Neural crest cell (in vitro differentiated cells): ENCODE measurements at regions not wholly inside any gene's neighbourhood (a gene's known extent, or its start where the extent isn't known, plus 50 kb on each side); places are given as distances from the start of the nearest gene placed in this dataset.
A peak's percentile ranks its signal among the peaks of the same experiment; 100 is the strongest.

Experiments
- DNase-seq: peaks from one replicate; pipeline ENCODE4 v3.0.0; 2021; ENCODE audit warnings: low read depth, mixed read lengths, low spot score
- H3K27ac Mint-ChIP-seq: one replicate; pipeline ENCODE4 v1.8.0; 2021; ENCODE audit warnings: mild to moderate bottlenecking, mixed read lengths; ENCODE audit not compliant: unreplicated experiment
- H3K27me3 Mint-ChIP-seq: 2 replicates; pipeline ENCODE4 v1.8.0; 2021; ENCODE audit warnings: low read depth, mild to moderate bottlenecking, mixed read lengths
- H3K36me3 Mint-ChIP-seq: 2 replicates; pipeline ENCODE4 v1.8.0; 2021; ENCODE audit warnings: low read depth, mild to moderate bottlenecking, mixed read lengths
- H3K4me1 Mint-ChIP-seq: 2 replicates; pipeline ENCODE4 v1.8.0; 2021; ENCODE audit warnings: mixed read lengths
- H3K4me3 Mint-ChIP-seq: one replicate; pipeline ENCODE4 v1.8.0; 2021; ENCODE audit warnings: mild to moderate bottlenecking, mixed read lengths
- H3K9me3 Mint-ChIP-seq: 2 replicates; pipeline ENCODE4 v1.8.0; 2021; ENCODE audit warnings: mixed read lengths
- TF ChIP-seq, protein P1 (sequence below): fragments of 200-600 bp; sonication (generic); conservative IDR thresholded peaks from 2 replicates; pipeline ENCODE4 v1.5.0; 2021; ENCODE audit warnings: antibody characterized with exemption, mild to moderate bottlenecking

- Mint-ChIP-seq H3K27me3 (peaks cover 20% of the 10 kb centered on the region), H3K36me3 (no peaks in the 10 kb centered on the region), H3K4me3 (peak overlapping the region; percentile 93), H3K27ac (no peak overlapping the region), H3K9me3 (no peaks in the 10 kb centered on the region), H3K4me1 (peaks cover 46% of the 10 kb centered on the region)
- DNase-seq: no peak
- TF ChIP-seq, protein P1, sequence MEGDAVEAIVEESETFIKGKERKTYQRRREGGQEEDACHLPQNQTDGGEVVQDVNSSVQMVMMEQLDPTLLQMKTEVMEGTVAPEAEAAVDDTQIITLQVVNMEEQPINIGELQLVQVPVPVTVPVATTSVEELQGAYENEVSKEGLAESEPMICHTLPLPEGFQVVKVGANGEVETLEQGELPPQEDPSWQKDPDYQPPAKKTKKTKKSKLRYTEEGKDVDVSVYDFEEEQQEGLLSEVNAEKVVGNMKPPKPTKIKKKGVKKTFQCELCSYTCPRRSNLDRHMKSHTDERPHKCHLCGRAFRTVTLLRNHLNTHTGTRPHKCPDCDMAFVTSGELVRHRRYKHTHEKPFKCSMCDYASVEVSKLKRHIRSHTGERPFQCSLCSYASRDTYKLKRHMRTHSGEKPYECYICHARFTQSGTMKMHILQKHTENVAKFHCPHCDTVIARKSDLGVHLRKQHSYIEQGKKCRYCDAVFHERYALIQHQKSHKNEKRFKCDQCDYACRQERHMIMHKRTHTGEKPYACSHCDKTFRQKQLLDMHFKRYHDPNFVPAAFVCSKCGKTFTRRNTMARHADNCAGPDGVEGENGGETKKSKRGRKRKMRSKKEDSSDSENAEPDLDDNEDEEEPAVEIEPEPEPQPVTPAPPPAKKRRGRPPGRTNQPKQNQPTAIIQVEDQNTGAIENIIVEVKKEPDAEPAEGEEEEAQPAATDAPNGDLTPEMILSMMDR: no peak
Observed at GRCh38 chr14:89616425-89616824, 199.4 kb upstream of the FOXN3 start.

DNA sequence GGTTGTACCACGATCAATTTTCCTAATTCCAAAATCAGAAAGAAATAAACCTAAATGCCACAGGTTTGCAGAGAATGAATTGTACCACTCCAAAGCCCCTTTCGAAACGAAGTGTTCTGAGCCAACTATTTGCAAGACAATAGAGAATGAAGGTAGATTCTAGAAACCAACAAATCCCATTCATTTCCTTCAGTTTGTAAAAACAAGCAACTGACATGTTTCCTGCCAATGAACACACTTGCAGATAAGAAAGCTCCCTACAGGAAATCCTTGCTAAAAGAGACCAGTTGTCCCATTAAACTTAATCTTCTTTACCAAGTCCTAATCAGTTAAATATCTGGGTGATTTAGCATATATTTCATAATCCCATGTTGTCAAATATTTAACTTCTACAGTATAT, 198.4 kb upstream of the FOXN3 start:
- peak overlapping the region; percentile 49 for H3K4me3 Mint-ChIP-seq

DNA sequence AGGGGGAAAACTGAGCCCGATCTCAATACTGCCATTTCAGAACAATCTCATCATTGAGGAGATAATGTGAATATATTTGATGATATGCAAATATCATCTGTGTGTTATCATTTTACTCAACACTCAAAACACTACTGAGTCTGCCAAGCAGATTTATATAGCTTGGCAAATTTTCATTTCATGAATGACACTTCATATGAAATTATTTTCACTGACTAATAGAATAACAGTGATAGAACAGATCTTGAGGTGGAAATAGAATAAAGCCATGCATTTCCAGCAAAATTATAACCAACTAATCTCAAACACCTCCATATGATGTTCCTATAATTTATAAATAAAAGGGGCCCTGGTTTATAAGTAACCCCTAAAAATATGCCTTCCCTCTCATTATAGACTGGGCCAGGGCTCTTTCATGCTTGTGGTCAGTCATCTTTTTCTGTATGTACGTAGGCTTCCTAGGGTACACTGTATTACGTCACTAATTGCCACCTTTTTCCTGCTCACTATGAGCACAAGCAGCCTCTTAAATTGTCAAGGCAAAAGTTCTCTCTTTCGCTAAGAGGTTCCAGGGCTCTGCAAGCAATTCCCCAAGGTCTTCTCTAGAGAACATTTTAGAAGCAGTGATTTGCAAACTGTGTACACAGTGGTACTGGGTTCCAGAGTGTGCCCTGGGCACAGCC, 197.1 kb upstream of the FOXN3 start:
- Mint-ChIP-seq H3K36me3 (no peaks in the 10 kb centered on the region), H3K4me1 (peaks cover 41% of the 10 kb centered on the region), H3K27me3 (peaks cover under 1% of the 10 kb centered on the region), H3K27ac (no peak overlapping the region), H3K4me3 (peak overlapping the region; percentile 11), H3K9me3 (no peaks in the 10 kb centered on the region)
- no peak for DNase-seq
- TF ChIP-seq, protein P1: no peak

More for the DNA sequence above, 198.4 kb upstream of the FOXN3 start:
- DNase-seq: no peak
- Mint-ChIP-seq H3K4me1 (peaks cover 46% of the 10 kb centered on the region), H3K9me3 (no peaks in the 10 kb centered on the region), H3K27ac (no peak overlapping the region), H3K36me3 (no peaks in the 10 kb centered on the region), H3K27me3 (peaks cover 13% of the 10 kb centered on the region)
- TF ChIP-seq, protein P1: no peak

- TF ChIP-seq, protein P1: no peak
- peak overlapping the region; percentile 11 for H3K4me3 Mint-ChIP-seq
- peaks cover 3% of the 10 kb centered on the region for H3K36me3 Mint-ChIP-seq
- H3K4me1 Mint-ChIP-seq: peaks cover 40% of the 10 kb centered on the region
- no peak overlapping the region for H3K27ac Mint-ChIP-seq
- H3K27me3 Mint-ChIP-seq: no peaks in the 10 kb centered on the region
- peaks cover 4% of the 10 kb centered on the region for H3K9me3 Mint-ChIP-seq
- DNase-seq: no peak
Observed at GRCh38 chr14:89613260-89614008, 196.4 kb upstream of the FOXN3 start.

DNA sequence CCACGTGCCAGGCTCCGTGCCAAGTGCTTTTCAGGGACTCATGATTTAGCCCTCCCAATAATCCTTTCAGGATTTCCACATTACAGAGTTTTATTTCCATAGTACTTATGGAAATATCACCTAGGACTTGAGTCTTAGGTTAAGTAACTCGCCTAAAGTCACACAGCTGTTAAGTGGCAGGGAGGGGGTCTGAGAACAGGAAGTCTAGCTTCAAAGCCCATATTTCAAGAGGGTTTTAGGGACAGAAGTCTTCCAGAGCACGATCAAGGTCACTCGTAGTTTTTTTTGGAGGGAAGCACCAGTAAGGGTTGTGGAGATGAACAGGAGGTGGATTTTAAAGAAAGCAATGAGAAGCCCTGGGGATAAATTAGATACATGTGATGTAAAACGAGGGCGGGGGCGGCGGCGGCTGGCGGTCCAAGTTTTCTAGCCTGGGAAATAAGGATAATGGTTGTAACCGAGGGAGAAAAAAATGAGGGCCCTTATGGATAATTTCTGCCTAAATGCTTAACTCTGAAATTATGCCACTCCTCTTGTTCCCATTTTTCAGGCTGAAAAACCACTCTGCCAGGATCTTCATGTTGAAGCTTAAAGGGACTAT, 192.6 kb upstream of the FOXN3 start:
- peaks cover 7% of the 10 kb centered on the region for H3K4me1 Mint-ChIP-seq
- no peak for DNase-seq
- TF ChIP-seq, protein P1: no peak
- H3K27ac Mint-ChIP-seq: no peak overlapping the region
- peaks cover 3% of the 10 kb centered on the region for H3K36me3 Mint-ChIP-seq
- H3K27me3 Mint-ChIP-seq: no peaks in the 10 kb centered on the region
- H3K4me3 Mint-ChIP-seq: no peak overlapping the region
- peaks cover 8% of the 10 kb centered on the region for H3K9me3 Mint-ChIP-seq
